ENCODE measurements at regions not wholly inside any gene's neighbourhood (a gene's known extent, or its start where the extent isn't known, plus 50 kb on each side); places are given as distances from the start of the nearest gene placed in this dataset.

- no peak for DNase-seq (ENCODE audit: low read depth)
These were observed 81.0 kb upstream of the INSIG1 start for GRCh38 chr7:155216475-155217272.

GRCh38 chr7:155217634-155218033 lies 80.0 kb upstream of the INSIG1 start:
- no peak for DNase-seq (ENCODE audit: low read depth)

GRCh38 chr7:155218276-155219153 lies 79.2 kb upstream of the INSIG1 start:
- DNase-seq (ENCODE audit: low read depth) = no peak

GRCh38 chr7:155219154-155219531 lies 78.5 kb upstream of the INSIG1 start:
- DNase-seq (ENCODE audit: low read depth) = no peak

- no peak for DNase-seq (ENCODE audit: low read depth)
These were observed 77.5 kb upstream of the INSIG1 start for GRCh38 chr7:155219947-155220769.

- no peak for DNase-seq (ENCODE audit: low read depth)
These were observed 76.8 kb upstream of the INSIG1 start for GRCh38 chr7:155220903-155221302.

- DNase-seq (ENCODE audit: low read depth) = no peak
These were observed 76.1 kb upstream of the INSIG1 start for GRCh38 chr7:155221547-155221946.

GRCh38 chr7:155222061-155222460 lies 75.6 kb upstream of the INSIG1 start:
- no peak for DNase-seq (ENCODE audit: low read depth)

- DNase-seq (ENCODE audit: low read depth) = no peak
These were observed 75.1 kb upstream of the INSIG1 start for GRCh38 chr7:155222573-155222972.

- DNase-seq (ENCODE audit: low read depth) = no peak
These were observed 74.7 kb upstream of the INSIG1 start for GRCh38 chr7:155223021-155223420.

GRCh38 chr7:155223503-155223902 lies 74.2 kb upstream of the INSIG1 start:
- DNase-seq (ENCODE audit: low read depth) = no peak

- DNase-seq (ENCODE audit: low read depth) = no peak
These were observed 73.4 kb upstream of the INSIG1 start for GRCh38 chr7:155224116-155224811.

GRCh38 chr7:155225095-155225494 lies 72.6 kb upstream of the INSIG1 start:
- DNase-seq (ENCODE audit: low read depth) = no peak

- DNase-seq (ENCODE audit: low read depth) = no peak
These were observed 72.2 kb upstream of the INSIG1 start for GRCh38 chr7:155225516-155225915.

GRCh38 chr7:155226261-155227003 lies 71.2 kb upstream of the INSIG1 start:
- DNase-seq (ENCODE audit: low read depth) = no peak

GRCh38 chr7:155227004-155227787 lies 70.5 kb upstream of the INSIG1 start:
- no peak for DNase-seq (ENCODE audit: low read depth)

- DNase-seq (ENCODE audit: low read depth) = no peak
These were observed 69.8 kb upstream of the INSIG1 start for GRCh38 chr7:155227788-155228458.

GRCh38 chr7:155228459-155228845 lies 69.2 kb upstream of the INSIG1 start:
- DNase-seq (ENCODE audit: low read depth) = peak; percentile 76

- no peak for DNase-seq (ENCODE audit: low read depth)
These were observed 68.8 kb upstream of the INSIG1 start for GRCh38 chr7:155228894-155229293.
